Gastroesophageal sphincter (tissue), 4 donors: ENCODE measurements at regions not wholly inside any gene's neighbourhood (a gene's known extent, or its start where the extent isn't known, plus 50 kb on each side); places are given as distances from the start of the nearest gene placed in this dataset.

ENCODE experiments used
- ATAC-seq: fragments of 150-250 bp; one replicate; pipeline ENCODE4 v1.9.1; 2016; ENCODE audit warnings: mild to moderate bottlenecking, moderate library complexity
- H3K27ac ChIP-seq, 4 donors: fragments of 200-600 bp; sonication (generic) in 3 of 4; 1 replicate in 3 of 4; 2 replicates in 1 of 4; pipeline ENCODE4 v1.5.1; 2016 to 2019
- H3K27me3 ChIP-seq: fragments of 200-600 bp; sonication (generic); one replicate; pipeline ENCODE4 v1.5.1; 2019
- H3K36me3 ChIP-seq, 2 donors: fragments of 200-600 bp; sonication (generic); one replicate each; pipeline ENCODE4 v1.5.1; 2019; ENCODE audit warnings: control low read depth in 1 of 2
- H3K4me1 ChIP-seq, 3 donors: fragments of 200-600 bp; sonication (generic); 1 replicate in 2 of 3; 2 replicates in 1 of 3; pipeline ENCODE4 v1.5.1; 2016 to 2019; ENCODE audit warnings: control low read depth in 2 of 3
- H3K4me3 ChIP-seq, 2 donors: fragments of 200-600 bp; sonication (generic); one replicate each; pipeline ENCODE4 v1.5.1; 2019; ENCODE audit warnings: mild to moderate bottlenecking in 1 of 2, moderate library complexity in 1 of 2
- H3K9me3 ChIP-seq, 3 donors: fragments of 200-600 bp; sonication (generic); one replicate each; pipeline ENCODE4 v1.5.1; 2017 to 2019; ENCODE audit warnings: control low read depth in 2 of 3
- CTCF ChIP-seq, 4 experiments: fragments of 200-600 bp in 2 of 4; fragments of 450-650 bp in 2 of 4; sonication (generic) in 1 of 4; IDR thresholded peaks; one replicate each; pipeline ENCODE4 v1.5.1; 2017 to 2019; ENCODE audit warnings: antibody characterized with exemption in 4 of 4, mild to moderate bottlenecking in 2 of 4, moderate library complexity in 2 of 4
- EP300 ChIP-seq: sonication (generic); formaldehyde crosslinking; IDR thresholded peaks from one replicate; pipeline ENCODE4 v1.6.1; 2017; ENCODE audit warnings: antibody characterized with exemption, mild to moderate bottlenecking
- POLR2A ChIP-seq, 2 donors: fragments of 450-650 bp; IDR thresholded peaks; one replicate each; pipeline ENCODE4 v1.6.1; 2017; ENCODE audit warnings: antibody characterized with exemption in 2 of 2, mild to moderate bottlenecking in 2 of 2, moderate library complexity in 1 of 2
- POLR2AphosphoS5 ChIP-seq: sonication (generic); formaldehyde crosslinking; IDR thresholded peaks from one replicate; pipeline ENCODE4 v1.6.1; 2017; ENCODE audit warnings: antibody characterized with exemption
- whole genome bisulfite sequencing, 2 donors: methylation state at CpG; one replicate each; pipeline ENCODE4 v1.1.5; 2018; ENCODE audit warnings: low coverage in 1 of 2; 5-methylcytosine and 5-hydroxymethylcytosine counted together

GRCh38 chr4:95601356-95601755, 52.6 kb upstream of the UNC5C start:
- no peaks in the 10 kb centered on the region for H3K9me3 ChIP-seq
- no peak overlapping the region for H3K27ac ChIP-seq
- no peak overlapping the region for H3K4me3 ChIP-seq
- WGBS, 2 donors = 63 to 81% methylated on average over 1 to 4 of the region's 4 CpGs
- no peaks in the 10 kb centered on the region for H3K4me1 ChIP-seq
- ATAC-seq = no peak
- TF ChIP-seq POLR2AphosphoS5 = no peak
- H3K36me3 ChIP-seq = no peaks in the 10 kb centered on the region
- no peaks in the 10 kb centered on the region for H3K27me3 ChIP-seq

DNA sequence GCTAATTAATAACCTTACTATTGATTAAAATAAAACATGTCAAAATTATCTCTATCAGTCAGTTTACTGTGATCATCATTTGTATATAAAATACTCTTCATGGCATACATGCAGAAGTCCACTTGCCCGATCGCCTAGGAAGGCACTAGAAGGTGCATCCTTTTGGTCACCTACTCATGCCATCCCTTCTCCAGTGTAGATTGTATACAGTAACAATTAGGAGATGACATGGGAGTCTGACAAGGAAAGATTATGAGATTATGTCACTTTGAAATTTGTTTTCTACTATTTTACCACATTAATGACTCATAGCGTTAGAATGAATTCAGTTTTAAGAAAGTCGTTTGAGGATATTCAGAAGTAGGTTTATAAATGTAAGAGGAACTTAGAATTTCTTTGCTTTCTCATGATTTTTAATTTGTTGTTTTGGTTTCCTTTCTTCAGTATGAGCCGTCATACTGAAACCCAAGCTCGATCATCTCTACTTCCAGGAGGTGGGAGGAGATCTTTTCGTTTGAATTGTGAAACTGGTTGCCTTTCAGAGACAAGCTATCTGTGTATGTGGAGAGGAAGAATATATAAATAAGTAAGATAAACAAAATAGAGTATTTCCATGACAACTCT, 51.1 kb upstream of the UNC5C start:
- TF ChIP-seq POLR2A (IDR thresholded peaks at IDR 0.05) (no peak), POLR2AphosphoS5 (no peak), CTCF (IDR thresholded peaks at IDR 0.05) (no peak), EP300 (no peak)
- Histone ChIP-seq H3K9me3 (no peaks in the 10 kb centered on the region), H3K27ac (no peak overlapping the region), H3K4me1 (no peaks in the 10 kb centered on the region), H3K4me3 (no peak overlapping the region), H3K27me3 (no peaks in the 10 kb centered on the region), H3K36me3 (no peaks in the 10 kb centered on the region)
- 75 to 78% methylated on average over 7 of the region's 7 CpGs for WGBS, 2 donors
- no peak for ATAC-seq
